ENCODE measurements at regions not wholly inside any gene's neighbourhood (a gene's known extent, or its start where the extent isn't known, plus 50 kb on each side); places are given as distances from the start of the nearest gene placed in this dataset.
A peak's percentile ranks its signal among the peaks of the same experiment; 100 is the strongest.

GRCh38 chr6:79776076-79776475, 144.9 kb downstream of the SH3BGRL2 start:
- TF ChIP-seq CTCF (IDR thresholded peaks at IDR 0.05), result no peak

GRCh38 chr6:79775222-79775621, 144.1 kb downstream of the SH3BGRL2 start:
- Mint-ChIP-seq H3K36me3 (no peaks in the 10 kb centered on the region), H3K27me3 (ENCODE audit: low read depth in 3 of 3) (peaks cover 3 to 6% (median 4%) of the 10 kb centered on the region in 3 donors), H3K27ac (peak overlapping the region in 1 of 7 donors; percentile 35), H3K9me3 (peaks cover 0 to 2% (median 0%) of the 10 kb centered on the region in 7 donors), H3K4me1 (peaks cover 13% of the 10 kb centered on the region), H3K4me3 (no peak overlapping the region)
- DNase-seq, result no peak
- Histone ChIP-seq H3K79me2 (ENCODE audit: insufficient read depth, low read length) (no peaks in the 10 kb centered on the region), H3K4me2 (replicated peaks; ENCODE audit: extremely low read depth, low read length, poor library complexity, severe bottlenecking) (no peak overlapping the region), H2AFZ (ENCODE audit: insufficient read depth, low read depth, low read length, poor library complexity, severe bottlenecking) (no peak overlapping the region), H3K9ac (ENCODE audit: insufficient read depth, low read length, poor library complexity, severe bottlenecking) (no peak overlapping the region), H3K36me3 (replicated peaks in 1 of 2; ENCODE audit: control insufficient read depth in 1 of 2, insufficient read depth in 2 of 2, low read length in 2 of 2) (no peaks in the 10 kb centered on the region), H4K20me1 (ENCODE audit: insufficient read depth, low read length) (no peaks in the 10 kb centered on the region), H3K27me3 (ENCODE audit: control insufficient read depth in 2 of 2, insufficient read depth in 2 of 2, low read length in 2 of 2) (no peaks in the 10 kb centered on the region), H3K4me3 (replicated peaks in 1 of 3; ENCODE audit: low read depth in 2 of 3, low read length in 3 of 3) (no peak overlapping the region), H3K9me3 (replicated peaks in 1 of 2; ENCODE audit: control insufficient read depth in 1 of 2, insufficient read depth in 1 of 2, low read length in 2 of 2) (no peaks in the 10 kb centered on the region), H3K4me1 (ENCODE audit: control insufficient read depth in 1 of 2, insufficient read depth in 2 of 2, low read length in 2 of 2) (peaks cover 13% of the 10 kb centered on the region in 2 donors), H3K27ac (ENCODE audit: low read depth in 1 of 2, low read length in 2 of 2) (no peak overlapping the region)
- TF ChIP-seq CTCF (IDR thresholded peaks at IDR 0.05), result no peak
- no CpG with 5 or more reads among the region's 3 CpGs for WGBS (ENCODE audit: insufficient coverage)
- intact Hi-C loops (cut with micrococcal nuclease), result loop anchor here in 1 of 2 donors (5.0 kb wide), 1 partner anchor 92 kb away; no protein-coding TSS in a partner anchor

More at GRCh38 chr6:79776076-79776475, 144.9 kb downstream of the SH3BGRL2 start:
- Histone ChIP-seq H3K4me2 (replicated peaks; ENCODE audit: extremely low read depth, low read length, poor library complexity, severe bottlenecking) (no peak overlapping the region), H3K27ac (ENCODE audit: low read depth in 1 of 2, low read length in 2 of 2) (no peak overlapping the region), H3K9me3 (replicated peaks in 1 of 2; ENCODE audit: control insufficient read depth in 1 of 2, insufficient read depth in 1 of 2, low read length in 2 of 2) (no peaks in the 10 kb centered on the region), H3K79me2 (ENCODE audit: insufficient read depth, low read length) (no peaks in the 10 kb centered on the region), H3K4me3 (replicated peaks in 1 of 3; ENCODE audit: low read depth in 2 of 3, low read length in 3 of 3) (no peak overlapping the region), H3K4me1 (ENCODE audit: control insufficient read depth in 1 of 2, insufficient read depth in 2 of 2, low read length in 2 of 2) (peaks cover 13% of the 10 kb centered on the region in 2 donors), H3K9ac (ENCODE audit: insufficient read depth, low read length, poor library complexity, severe bottlenecking) (no peak overlapping the region), H2AFZ (ENCODE audit: insufficient read depth, low read depth, low read length, poor library complexity, severe bottlenecking) (no peak overlapping the region), H3K36me3 (replicated peaks in 1 of 2; ENCODE audit: control insufficient read depth in 1 of 2, insufficient read depth in 2 of 2, low read length in 2 of 2) (no peaks in the 10 kb centered on the region), H4K20me1 (ENCODE audit: insufficient read depth, low read length) (no peaks in the 10 kb centered on the region), H3K27me3 (ENCODE audit: control insufficient read depth in 2 of 2, insufficient read depth in 2 of 2, low read length in 2 of 2) (no peaks in the 10 kb centered on the region)
- no peak overlapping the region for H3K27ac Mint-ChIP-seq
- peaks cover 0 to 2% (median 0%) of the 10 kb centered on the region in 7 donors for H3K9me3 Mint-ChIP-seq
- no peaks in the 10 kb centered on the region for H3K36me3 Mint-ChIP-seq
- intact Hi-C loops (cut with micrococcal nuclease), result loop anchor here in 1 of 2 donors (5.0 kb wide), 1 partner anchor 91 kb away; no protein-coding TSS in a partner anchor
- H3K4me3 Mint-ChIP-seq, result no peak overlapping the region
- peaks cover 13% of the 10 kb centered on the region for H3K4me1 Mint-ChIP-seq
- peaks cover 3 to 6% (median 4%) of the 10 kb centered on the region in 3 donors for H3K27me3 Mint-ChIP-seq (ENCODE audit: low read depth in 3 of 3)
- no CpG with 5 or more reads among the region's 2 CpGs for WGBS (ENCODE audit: insufficient coverage)
- DNase-seq, result no peak

Data from CD14-positive monocyte (primary cell).